ENCODE measurements at regions not wholly inside any gene's neighbourhood (a gene's known extent, or its start where the extent isn't known, plus 50 kb on each side); places are given as distances from the start of the nearest gene placed in this dataset.

DNA sequence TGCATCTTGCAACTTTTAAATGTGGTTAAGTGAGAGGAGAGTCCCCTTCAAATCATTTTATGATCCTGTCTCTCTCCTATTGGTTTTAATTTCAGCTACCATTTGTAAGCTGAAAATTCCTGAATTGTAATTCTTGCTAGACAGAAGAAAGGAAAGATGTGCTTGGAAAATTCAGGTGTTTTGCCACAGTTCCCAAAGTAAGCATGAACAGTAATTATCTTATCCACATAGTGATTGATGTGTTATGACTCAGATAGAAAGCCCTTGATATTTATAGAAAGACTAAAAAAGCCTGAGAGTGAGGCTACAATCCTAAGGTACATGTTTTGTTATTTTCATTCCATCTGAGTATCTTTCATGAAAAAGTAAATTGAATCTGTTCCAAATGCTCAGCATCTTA is 492.5 kb downstream of the MAT2B start:
- ChIA-PET CTCF (ENCODE audit: low intra/inter-chr PET ratio, low total read pairs) (no interaction called here), POLR2A (no interaction called here)
- TF ChIP-seq RAD21 (CRISPR knock-in tag; IDR thresholded peaks at IDR 0.05) (no peak), ZNF382 (CRISPR knock-in tag; IDR thresholded peaks at IDR 0.05; ENCODE audit: borderline replicate concordance) (no peak), CHD4 (IDR thresholded peaks at IDR 0.05; ENCODE audit: borderline replicate concordance, low read length) (no peak), ZBED4 (CRISPR knock-in tag; IDR thresholded peaks at IDR 0.05; ENCODE audit: borderline replicate concordance) (no peak), ATF3 (CRISPR knock-in tag; IDR thresholded peaks at IDR 0.05) (no peak), GTF3A (CRISPR knock-in tag; conservative IDR thresholded peaks at IDR 0.05) (no peak), NR1H2 (CRISPR knock-in tag; IDR thresholded peaks at IDR 0.05; ENCODE audit: borderline replicate concordance, low read depth) (no peak), FOXK2 (IDR thresholded peaks at IDR 0.05) (no peak)
- in situ Hi-C loops (cut with HindIII; ENCODE audit: extremely low pct_ligation_motif_present, low pct_unique_long_range_greater_than_20kb) (no loop called here), intact Hi-C loops (cut with micrococcal nuclease; ENCODE audit: unreplicated experiment) (no loop called here)
- DNase-seq (ENCODE audit: low spot score) (no peak), ATAC-seq (no peak), FAIRE-seq (no peak)
- H3K27ac ChIP-seq (ENCODE audit: extremely low read length, insufficient read depth, low read length), result no peak overlapping the region
- H3K9ac ChIP-seq (ENCODE audit: insufficient read depth, low read depth, low read length), result no peak overlapping the region
- H4K20me1 ChIP-seq (ENCODE audit: insufficient read depth, low read length), result no peaks in the 10 kb centered on the region
- H3K79me2 ChIP-seq (ENCODE audit: insufficient read depth, low read length), result no peaks in the 10 kb centered on the region
- no peaks in the 10 kb centered on the region for H3K4me1 ChIP-seq (ENCODE audit: insufficient read depth, low read length)
- no TSS peak for BruUV-seq (replicated peaks)
- no peaks in the 10 kb centered on the region for H3K27me3 ChIP-seq (ENCODE audit: control insufficient read depth in 1 of 2, insufficient read depth in 2 of 2, low read length in 2 of 2)
- no peak overlapping the region for H2AFZ ChIP-seq (ENCODE audit: low read length)
- no peak overlapping the region for H3K4me3 ChIP-seq (replicated peaks in 1 of 3; ENCODE audit: insufficient read depth in 1 of 3, low read depth in 2 of 3, low read length in 3 of 3)
- H3K9me3 ChIP-seq (ENCODE audit: low read length), result no peaks in the 10 kb centered on the region
- H3K36me3 ChIP-seq (replicated peaks in 1 of 2; ENCODE audit: control insufficient read depth in 1 of 2, insufficient read depth in 2 of 2, low read length in 2 of 2), result no peaks in the 10 kb centered on the region
- H3K4me2 ChIP-seq (ENCODE audit: low read depth, low read length), result no peak overlapping the region
